GM23248 (cell line): ENCODE measurements at regions not wholly inside any gene's neighbourhood (a gene's known extent, or its start where the extent isn't known, plus 50 kb on each side); places are given as distances from the start of the nearest gene placed in this dataset.

ENCODE experiments used
- EZH2 ChIP-seq: fragments of 200-600 bp; sonication (generic); IDR thresholded peaks from 2 replicates; pipeline ENCODE4 v1.6.1; 2018; ENCODE audit warnings: antibody characterized with exemption, mild to moderate bottlenecking; ENCODE audit not compliant: insufficient read depth, poor library complexity, severe bottlenecking
- EZH2phosphoT487 ChIP-seq: fragments of 200-600 bp; sonication (generic); IDR thresholded peaks from 2 replicates; pipeline ENCODE4 v1.6.1; 2018; ENCODE audit warnings: antibody characterized with exemption, moderate library complexity, mild to moderate bottlenecking, low read depth; ENCODE audit not compliant: insufficient read depth

DNA sequence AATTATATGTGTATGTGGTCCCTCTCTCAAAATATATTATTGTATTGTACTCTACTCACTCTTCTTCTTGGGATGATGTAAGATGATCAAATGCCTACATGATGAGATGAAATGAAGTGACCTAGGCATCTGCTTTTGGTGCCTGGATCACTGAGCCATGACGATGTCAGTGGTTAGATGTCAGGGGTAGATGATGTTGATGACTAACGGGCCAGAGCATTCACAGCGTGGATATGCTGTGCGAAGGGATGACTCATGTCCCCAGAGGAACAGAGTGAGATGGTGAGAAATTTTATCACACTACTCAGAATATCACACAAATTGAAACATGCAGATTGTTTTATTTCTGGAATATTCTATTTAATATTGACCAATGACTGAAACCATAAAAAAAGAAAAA lies 233.9 kb upstream of the CADM2 start:
- no peak for TF ChIP-seq EZH2phosphoT487
- TF ChIP-seq EZH2: no peak
